LNCAP (cell line): ENCODE measurements at regions not wholly inside any gene's neighbourhood (a gene's known extent, or its start where the extent isn't known, plus 50 kb on each side); places are given as distances from the start of the nearest gene placed in this dataset.
A peak's percentile ranks its signal among the peaks of the same experiment; 100 is the strongest.

Experiments
- CTCF ChIP-seq: fragments of 450-650 bp; IDR thresholded peaks from 2 replicates; pipeline ENCODE4 v1.5.1; 2017; ENCODE audit warnings: mild to moderate bottlenecking

- TF ChIP-seq CTCF, result no peak
These were observed 505.5 kb upstream of the FAM98A start for GRCh38 chr2:34104601-34105000.

GRCh38 chr2:34103437-34103836, 504.3 kb upstream of the FAM98A start:
- TF ChIP-seq CTCF, result no peak

GRCh38 chr2:34102339-34102738, 503.2 kb upstream of the FAM98A start:
- TF ChIP-seq CTCF, result no peak

- TF ChIP-seq CTCF, result no peak
These were observed 500.3 kb upstream of the FAM98A start for GRCh38 chr2:34099377-34099776.

GRCh38 chr2:34098256-34098655, 499.2 kb upstream of the FAM98A start:
- TF ChIP-seq CTCF, result no peak

- TF ChIP-seq CTCF, result peak; percentile 63
These were observed 497.6 kb upstream of the FAM98A start for GRCh38 chr2:34096562-34097171.

GRCh38 chr2:34093790-34094189, 494.7 kb upstream of the FAM98A start:
- no peak for TF ChIP-seq CTCF

GRCh38 chr2:34070196-34070595, 471.1 kb upstream of the FAM98A start:
- no peak for TF ChIP-seq CTCF
